Left renal pelvis (tissue), 4 donors: ENCODE measurements at regions not wholly inside any gene's neighbourhood (a gene's known extent, or its start where the extent isn't known, plus 50 kb on each side); places are given as distances from the start of the nearest gene placed in this dataset.
A peak's percentile ranks its signal among the peaks of the same experiment; 100 is the strongest.
"Not testable (repeated sequence)": the region's sequence is repeated elsewhere in the genome, so short reads cannot be mapped to it uniquely, and the experiment has no call there.

Experiments used
- DNase-seq, 4 donors: peaks; one replicate each; pipeline ENCODE4 v3.0.0-alpha.2; 2013; ENCODE audit warnings: low read depth in 4 of 4, low spot score in 3 of 4

DNA sequence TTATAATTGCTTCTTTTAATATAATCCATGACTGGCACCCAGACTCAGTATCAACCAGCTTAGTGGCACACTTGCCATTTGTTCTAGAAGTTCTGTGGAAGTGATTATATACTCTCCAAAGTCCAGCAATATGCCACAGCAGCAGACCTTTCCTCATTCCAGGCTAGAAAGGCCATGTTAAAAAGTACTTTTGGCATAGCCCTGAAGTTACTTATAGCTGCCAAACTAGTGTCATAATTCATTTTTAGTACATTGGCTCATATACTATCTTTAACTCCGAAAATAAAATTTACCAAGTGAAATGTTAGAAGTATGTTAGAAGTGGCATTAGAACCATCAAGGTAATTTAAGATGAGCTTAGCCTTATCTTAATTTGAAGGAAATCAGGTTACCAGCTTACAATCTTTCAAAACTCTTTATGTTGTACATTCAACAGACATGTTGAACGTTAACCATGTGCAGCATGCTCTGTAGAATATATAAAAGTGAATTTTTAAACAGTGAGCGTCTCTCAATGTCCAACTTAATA is 714.2 kb upstream of the LCORL start:
- no peak for DNase-seq

DNA sequence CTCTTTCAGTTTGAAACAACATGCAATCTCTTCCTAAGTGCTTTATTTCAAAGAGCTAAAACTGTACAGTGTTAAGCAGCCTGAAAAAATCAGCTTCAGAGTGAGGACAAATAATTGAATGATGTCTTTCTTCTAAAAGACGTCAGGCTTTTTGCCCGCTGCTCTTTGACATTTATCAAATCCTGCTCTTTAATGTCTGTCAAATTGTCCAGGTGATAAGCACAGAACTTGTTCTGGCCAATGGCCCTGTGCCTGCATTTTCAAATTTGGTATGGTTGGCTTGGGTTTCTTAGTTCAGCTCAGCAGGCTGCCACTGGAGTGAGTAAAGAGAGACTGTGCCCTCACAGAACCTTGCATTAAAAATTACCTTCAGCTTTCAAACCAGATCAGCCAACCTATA is 712.9 kb upstream of the LCORL start:
- DNase-seq: no peak

DNA sequence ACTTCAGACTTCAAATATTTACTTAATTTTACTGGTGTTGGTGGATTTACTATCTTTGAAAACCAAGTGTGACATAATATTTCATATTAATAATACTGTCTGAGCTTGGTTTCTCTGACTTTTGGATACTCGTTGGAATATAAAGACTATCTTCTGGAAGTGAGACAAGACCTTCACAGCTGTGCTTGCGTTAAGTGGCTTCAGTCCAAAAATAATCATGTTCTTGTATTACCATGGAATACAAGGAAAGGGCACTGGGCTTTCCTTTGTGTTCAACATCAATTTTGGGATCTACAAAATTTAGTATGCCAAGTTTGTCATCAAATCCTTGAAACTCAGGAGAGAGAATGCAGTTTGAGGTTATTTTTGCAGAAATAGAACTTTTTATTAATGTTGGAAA is 712.4 kb upstream of the LCORL start:
- DNase-seq: peak in 1 of 4 donors; percentile 10

DNA sequence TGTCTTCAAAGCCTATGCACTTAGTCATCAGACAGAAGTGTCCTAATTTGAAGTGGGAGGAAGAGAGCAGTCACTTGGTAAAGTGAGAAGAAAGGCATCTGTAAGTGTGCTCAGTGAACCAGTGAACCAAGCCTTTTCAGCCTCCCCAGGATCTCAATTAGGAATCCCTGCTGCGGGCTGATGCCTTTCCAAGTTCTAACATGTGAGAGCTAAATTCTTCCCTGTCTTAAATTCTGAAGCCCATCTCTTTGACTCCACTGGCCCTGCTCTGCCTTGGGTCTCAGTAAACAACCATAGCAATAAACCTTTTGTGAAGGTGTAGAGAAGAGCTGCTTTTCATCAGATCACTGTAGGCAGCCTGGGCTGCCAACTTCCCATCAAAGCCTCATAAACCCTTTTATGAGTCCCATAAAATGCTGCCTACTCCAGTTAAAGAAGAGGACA is 701.2 kb upstream of the LCORL start:
- peak in 1 of 4 donors; percentile 17 for DNase-seq

DNA sequence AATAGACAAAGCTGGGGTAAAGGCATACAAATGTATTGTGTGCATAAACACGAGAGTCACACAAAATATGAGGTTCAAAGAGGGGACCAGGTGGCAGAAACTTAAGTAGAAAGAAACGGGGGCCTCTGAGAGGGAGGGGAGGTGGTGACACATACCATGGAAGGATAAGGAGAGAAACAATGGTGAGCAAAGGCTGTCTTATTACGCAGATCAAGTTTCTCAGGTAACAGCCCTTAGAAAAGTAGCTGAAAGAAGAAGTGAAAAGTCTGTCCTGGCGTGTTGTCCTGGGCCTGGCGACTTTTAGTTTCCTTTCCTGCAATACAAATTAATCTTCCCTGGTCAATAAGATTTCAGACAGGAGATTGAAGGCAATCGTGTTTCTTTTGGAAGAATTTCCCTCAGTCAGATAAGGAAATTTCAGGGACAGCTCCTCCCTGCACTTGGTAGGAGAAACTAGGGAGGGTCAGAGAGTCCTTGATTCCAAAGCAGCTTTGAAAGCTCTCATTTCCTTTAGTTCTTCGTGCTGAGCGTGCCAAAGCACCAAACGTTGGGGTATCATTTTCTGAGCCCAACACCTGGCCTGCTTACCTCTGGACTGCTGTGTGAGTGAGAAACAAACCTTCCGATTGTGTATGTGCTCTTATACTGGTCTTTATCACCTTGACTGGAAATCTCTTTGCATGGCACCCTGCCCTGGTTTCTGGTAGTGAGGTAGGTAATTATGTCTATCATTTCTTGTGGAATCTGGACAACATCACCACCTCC is 676.7 kb upstream of the LCORL start:
- DNase-seq: no peak

DNA sequence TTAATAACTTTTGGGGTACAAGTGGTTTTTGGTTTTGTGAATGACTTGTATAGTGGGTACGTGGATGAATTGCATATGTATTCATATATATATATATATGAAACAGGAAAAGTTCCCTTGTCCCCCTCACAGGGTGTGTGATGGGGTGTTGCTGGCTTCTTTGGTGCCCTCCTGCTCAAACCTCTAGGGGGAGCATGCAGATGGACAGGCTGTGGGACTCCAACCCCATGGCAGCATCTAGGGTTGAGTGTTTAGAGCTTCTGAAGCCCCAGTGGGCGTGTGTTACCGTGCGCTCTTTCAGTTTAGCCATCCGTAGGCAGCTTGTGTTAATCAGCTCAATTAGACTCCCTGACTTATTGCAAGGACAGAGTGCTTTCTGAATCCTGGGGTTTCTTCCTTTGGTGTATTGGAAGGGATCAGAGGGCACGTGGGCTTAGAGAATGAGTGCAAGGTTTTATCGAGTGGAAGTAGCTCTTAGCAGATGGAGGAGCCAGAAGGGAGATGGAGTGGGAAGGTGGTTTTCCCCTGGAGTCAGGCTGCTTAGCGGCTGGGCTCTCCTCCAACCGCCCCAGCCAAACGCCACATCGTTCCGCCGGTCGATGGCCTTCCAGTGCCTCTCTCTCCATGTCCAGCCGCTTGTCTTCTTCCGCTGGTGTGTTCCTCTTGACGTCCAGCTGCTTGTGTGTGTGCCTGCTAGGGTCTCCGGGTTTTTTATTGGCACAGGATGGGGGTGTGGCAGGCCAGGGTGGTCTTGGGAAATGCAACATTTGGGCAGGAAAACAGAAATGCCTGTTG is 674.4 kb upstream of the LCORL start:
- no peak for DNase-seq

DNA sequence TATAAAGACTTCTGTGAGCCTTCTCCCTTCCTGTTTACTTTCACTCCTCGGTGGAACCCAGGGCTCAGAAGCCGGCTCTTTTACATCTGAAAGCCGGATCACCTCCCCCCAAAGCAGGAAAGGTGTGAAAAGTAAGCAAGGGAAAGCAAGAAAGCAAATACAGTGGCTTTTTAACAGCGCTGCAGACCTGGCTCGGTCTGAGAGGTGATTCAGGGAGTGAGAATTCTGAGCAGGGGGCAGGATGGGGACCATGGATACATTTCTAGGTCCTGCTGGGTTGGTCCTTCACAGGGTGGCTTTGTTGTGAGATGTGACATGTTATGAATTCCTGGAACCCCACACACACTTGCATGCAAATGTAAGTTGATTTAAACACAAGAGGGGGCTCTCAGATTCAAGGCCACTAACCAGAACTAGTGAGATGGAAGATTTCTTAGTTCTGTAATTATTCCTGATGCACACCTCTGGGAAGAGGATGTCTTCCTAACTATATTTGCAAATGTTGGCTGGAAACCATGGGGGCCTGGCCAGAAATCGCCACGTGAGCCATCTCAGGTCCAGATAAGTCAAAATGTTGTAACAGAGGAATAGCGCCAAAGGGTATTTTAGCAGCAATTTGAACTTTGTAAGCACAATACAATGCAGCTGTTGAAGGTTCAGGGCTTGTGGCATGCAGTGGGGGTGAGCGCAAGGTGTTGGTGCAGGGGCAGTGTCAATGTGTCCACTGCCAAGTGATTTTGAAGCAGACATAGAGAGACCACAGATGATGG is 670.1 kb upstream of the LCORL start:
- DNase-seq: no peak

DNA sequence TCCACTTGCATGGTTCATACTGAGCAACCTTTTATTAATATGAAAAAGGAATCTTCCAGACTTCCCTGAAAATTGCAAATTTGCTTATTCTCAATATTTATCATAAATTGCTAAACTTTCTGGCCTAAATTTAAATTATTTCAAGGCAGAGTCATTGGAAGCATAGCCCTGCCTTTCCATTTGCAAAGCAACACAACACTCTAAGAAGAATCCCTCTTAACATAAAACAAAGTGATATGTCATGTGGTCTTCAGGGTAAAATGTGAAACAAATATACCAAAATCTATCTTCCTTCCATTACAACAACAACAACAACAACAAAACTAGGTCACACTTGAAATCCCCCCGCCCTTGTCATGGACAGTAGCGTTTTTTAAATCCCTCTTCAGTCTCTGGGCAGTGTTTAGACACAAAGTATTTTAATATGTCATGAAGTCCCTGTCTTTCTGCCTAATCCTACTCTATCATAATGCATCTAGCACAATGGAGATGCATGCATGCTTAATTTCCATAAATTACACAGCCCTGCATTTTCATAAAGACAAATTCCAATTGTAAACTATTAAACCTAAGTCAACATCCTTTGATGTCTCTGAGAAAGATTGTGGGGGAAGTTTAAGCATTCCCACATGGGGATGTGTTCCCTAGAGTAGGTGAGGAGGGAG is 668.9 kb upstream of the LCORL start:
- no peak for DNase-seq

DNA sequence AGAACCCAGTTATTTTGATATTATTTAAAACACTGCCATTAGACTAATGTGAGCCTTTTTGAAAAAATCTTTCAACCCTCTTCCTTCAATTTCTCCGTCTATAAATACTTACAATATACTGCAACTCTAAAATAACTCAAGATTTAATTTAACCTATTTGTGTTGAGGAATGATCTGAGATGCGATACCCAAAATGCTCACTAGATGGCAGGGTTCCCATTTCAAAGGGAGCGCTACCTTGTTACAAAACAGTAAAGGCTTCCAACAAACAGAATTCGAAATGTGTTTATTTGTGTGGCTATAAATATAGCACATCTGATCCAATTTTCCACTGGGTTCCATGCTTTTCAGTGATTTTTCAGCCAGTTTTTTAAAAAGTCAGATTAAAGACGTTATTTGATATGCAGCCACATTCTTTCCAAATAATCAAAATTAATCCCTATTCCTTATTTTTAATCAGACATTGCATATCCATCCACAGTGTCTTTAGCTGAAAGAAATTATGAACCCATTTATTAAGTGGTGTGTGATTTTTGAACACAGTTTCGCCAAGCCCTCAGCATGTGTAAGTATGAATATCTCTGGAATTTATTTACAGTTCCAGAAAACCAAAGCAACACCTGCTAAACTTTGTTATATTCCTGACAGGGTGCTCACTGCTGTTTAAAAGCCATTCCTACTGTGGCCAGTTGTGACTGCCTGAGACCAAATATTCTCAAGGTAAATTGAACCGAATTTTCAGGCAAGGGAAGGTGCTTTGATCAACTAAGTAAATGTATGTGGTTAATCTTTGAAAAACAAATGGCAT is 668.0 kb upstream of the LCORL start:
- peak; percentile 58 to 69 (median 66) for DNase-seq

DNA sequence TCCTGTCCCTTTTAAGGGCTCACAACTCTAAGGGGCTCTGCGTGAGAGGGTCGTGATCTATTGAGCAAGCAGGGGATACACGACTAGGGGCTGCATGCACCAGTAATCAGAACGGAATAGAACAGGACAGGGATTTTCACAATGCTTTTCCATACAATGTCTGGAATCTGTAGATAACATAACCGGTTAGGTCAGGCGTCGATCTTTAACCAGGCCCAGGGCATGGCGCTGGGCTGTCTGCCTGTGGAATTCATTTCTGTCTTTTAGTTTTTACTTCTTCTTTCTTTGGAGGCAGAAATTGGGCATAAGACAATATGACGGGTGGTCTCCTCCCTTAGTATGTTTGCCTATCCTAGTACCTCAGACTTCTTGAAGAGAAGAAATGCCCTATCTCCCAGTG is 666.8 kb upstream of the LCORL start:
- not testable (repeated sequence) for DNase-seq

DNA sequence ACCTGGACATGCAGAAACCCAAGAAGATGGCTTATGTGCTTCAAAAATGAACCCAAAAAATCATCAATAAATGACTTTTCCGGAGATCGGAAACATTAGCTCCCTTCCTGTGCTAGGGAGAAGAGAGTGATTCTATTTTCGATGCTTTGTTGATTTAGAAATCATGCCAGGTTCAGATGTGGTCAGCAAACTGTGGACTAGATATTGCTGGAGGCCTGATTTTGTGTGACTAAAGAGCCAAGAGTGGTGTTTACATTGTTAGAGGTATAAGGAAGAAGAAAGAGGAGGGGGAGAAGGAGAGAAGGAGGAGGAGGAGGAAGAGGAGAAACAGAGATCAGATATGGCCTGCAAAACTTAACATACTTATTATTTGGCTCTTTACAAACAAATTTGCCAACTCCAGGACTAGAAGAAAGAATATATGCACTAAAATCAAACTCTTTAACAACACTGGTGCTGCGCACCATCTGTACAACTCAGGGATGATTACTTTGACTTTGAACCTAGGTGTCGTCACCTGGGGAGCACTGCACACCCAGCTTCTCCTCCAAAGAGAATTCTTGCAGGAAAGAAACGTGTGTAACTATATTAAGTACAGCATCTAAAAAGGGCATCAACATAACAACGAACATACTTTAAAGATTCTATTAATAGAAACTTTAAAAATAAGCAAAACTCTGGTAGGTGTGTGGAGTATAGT is 664.9 kb upstream of the LCORL start:
- DNase-seq: no peak

DNA sequence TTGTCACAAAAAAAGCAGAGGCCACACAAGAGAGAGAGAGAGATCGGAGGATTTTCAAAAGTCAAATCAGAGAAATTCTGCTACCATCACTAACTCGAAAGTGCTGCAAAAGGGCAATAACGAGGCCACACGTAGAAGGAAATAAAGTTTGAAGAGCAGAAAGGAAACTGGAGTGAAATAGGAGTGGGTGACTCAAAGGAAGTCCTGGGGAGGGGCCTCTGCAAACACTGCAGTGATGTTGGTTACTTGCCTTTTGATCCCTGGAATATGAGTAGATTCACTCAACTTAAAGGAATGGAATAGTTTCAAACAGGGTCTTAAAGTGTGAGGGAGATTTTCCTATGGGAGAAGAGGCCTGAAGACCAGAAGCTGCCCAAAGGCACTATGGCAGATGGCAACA is 663.4 kb upstream of the LCORL start:
- DNase-seq: no peak

DNA sequence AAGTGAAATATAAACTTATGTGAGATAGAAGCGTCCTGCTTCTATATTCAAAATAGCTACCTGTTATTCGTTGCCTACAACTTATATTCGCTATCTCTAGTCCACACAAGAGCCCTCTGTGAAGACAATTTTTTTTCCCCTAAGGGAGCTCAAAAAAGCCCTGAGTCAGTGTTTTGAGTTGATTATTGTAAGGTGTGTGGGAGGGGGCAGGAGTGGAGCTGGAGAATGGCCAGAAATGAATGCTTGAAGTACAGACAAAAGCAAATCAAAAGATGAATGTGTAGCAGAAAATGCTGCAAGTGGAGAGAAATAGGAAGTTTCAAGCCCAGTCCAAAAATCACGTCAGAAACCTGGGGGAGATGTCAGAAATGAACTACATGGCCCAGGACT is 655.0 kb upstream of the LCORL start:
- no peak for DNase-seq

DNA sequence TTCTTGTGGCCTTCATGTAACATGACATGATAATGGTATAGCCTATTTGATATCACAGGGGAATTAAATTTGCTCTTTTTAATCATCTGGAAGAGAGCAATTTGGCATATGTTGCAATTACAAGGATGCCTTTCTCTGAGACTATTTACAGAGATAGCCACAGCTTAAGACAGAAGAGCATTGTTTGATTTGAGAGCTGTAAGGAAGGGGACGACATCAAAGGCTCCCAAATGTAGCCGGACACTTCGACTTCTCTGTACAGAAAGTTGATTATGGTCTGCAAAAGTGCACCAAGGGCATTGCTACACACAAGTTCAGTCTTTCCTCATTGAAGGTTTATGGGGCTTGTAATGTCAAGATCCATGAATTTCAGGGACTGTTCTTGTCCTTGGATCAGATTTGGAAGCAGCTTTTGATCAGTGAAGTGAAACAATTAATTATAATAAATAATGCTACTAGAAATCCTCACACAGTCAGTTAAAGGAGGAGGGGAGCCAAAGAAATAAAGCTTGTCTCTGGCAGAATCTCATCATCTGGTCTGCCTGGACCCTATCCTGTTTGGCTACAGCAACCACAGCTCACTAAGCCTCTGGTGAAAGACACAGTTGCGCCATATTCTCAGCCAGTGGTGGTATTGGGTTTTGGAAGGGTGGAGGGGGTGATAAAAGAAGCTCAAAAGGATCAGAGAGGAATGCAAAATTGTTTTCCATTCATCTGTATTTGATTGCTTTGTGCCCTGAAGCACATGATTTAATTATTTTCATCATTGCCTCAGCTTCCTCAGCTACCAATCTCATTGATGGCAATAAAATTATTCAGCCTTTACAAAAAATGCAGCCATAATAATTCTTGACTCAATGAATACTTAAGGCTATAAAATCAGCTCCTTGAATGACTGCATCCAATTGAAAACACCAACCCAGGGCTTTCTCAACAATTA is 654.3 kb upstream of the LCORL start:
- peak in 1 of 4 donors; percentile 39 for DNase-seq

DNA sequence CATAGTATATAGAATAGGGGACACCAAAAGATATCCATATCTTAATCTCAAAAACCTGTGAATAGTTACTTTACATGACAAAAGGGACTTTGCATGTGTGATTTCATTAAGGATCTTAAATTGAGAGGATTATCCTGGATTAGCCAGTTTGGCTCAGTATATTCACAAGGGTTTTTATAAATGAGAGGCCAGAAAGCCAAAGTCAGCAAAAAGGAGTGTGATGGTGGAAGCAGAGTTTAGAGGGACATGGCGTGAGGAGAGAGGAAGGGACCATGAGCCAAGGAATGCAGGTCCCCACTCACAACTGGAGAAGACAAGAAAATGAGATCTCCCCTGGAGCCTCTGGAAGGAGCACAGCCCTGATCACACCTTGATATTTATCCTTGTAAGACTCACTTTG is 648.5 kb upstream of the LCORL start:
- no peak for DNase-seq

DNA sequence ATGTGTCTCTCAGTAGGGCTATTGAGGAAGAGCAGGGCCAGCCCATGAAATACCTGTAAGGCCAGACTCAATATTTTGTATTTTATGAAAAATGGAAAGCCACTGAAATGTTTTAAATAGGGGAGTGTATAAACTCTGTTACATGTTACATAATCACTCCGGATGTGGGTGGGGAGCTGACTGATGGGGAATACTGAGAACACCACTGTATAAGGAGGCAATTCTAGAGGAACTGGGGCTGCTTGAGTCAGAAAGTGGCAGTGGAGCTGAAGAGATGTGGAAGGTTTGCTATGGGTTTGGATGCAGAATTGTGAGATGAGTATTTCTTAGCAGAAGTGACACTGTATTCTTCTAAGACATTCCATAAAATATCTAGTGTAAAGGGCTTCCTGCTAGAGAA is 647.8 kb upstream of the LCORL start:
- no peak for DNase-seq

DNA sequence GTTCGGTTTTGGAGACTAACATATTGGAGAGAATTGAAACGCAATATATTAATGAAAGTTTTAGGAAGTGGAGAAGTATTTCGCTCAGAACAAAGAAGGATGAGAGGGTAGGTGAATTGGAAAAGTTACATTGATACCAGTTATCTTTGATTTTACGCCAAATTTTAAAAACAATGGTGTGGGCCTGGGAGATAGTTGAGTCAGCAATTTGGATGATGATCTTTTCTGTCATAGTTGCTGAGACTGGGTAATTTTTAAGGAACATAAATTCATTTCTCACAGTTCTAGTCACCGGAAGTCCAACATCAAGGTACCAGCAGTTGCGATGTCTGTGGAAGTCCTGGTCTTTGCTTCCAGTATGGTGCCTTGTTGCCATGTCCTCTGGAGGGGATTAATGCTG is 644.8 kb upstream of the LCORL start:
- no peak for DNase-seq

DNA sequence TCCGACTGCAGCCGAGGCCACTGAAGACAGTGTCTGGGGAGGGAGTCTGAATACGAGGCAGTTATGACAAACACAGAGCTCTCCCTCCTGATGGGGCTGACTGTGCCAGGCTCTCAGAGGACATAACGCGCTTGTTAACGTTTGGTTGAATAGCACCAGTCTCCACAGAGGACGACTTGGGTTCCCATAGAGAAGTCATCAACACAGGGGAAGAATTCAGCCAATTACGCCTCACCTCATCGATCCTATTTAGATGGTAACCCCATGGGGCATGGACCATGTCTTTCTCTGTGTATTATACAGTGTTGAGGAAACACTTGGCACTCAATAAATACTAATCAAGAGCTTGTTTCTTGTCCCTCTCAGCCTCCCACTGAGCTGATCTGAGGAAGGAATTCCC is 642.6 kb upstream of the LCORL start:
- DNase-seq: no peak
